ENCODE measurements at regions not wholly inside any gene's neighbourhood (a gene's known extent, or its start where the extent isn't known, plus 50 kb on each side); places are given as distances from the start of the nearest gene placed in this dataset.

- Mint-ChIP-seq H3K36me3 (ENCODE audit: unreplicated experiment) (peaks cover 8% of the 10 kb centered on the region), H3K27ac (ENCODE audit: unreplicated experiment) (no peak overlapping the region)
Observed at GRCh38 chr17:68753985-68754769, 153.0 kb upstream of the FAM20A start.

DNA sequence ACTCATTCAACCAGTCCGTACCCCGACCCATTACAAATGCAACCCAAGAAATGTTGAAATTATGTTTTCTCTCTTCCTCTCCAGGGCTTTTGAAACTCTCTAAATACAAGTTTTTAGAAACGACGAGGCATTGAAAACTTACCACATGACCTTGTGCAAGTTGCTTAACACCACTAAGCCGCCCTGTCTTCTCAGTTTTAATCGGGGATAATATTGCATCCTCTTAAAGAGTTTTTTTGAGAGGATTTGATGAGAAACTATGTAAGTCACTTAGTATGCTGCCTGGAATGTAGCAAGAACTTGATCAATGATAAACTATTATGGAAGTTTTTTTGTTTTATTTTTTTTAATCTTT is 149.0 kb upstream of the FAM20A start:
- no peaks in the 10 kb centered on the region for H3K27me3 Mint-ChIP-seq (ENCODE audit: unreplicated experiment)
- TF ChIP-seq CTCF (IDR thresholded peaks at IDR 0.05; ENCODE audit: partially characterized antibody, unreplicated experiment): no peak
- no peaks in the 10 kb centered on the region for H3K36me3 Mint-ChIP-seq (ENCODE audit: unreplicated experiment)
- no peaks in the 10 kb centered on the region for H3K4me1 Mint-ChIP-seq (ENCODE audit: low read depth, unreplicated experiment)
- H3K4me3 Mint-ChIP-seq (ENCODE audit: unreplicated experiment): no peak overlapping the region
- peaks cover 2% of the 10 kb centered on the region for H3K9me3 Mint-ChIP-seq (ENCODE audit: unreplicated experiment)
- no peak overlapping the region for H3K27ac Mint-ChIP-seq (ENCODE audit: unreplicated experiment)
- no peak for DNase-seq

More at GRCh38 chr17:68753985-68754769, 153.0 kb upstream of the FAM20A start:
- TF ChIP-seq CTCF (IDR thresholded peaks at IDR 0.05; ENCODE audit: partially characterized antibody, unreplicated experiment): no peak
- no peaks in the 10 kb centered on the region for H3K4me1 Mint-ChIP-seq (ENCODE audit: low read depth, unreplicated experiment)
- H3K27me3 Mint-ChIP-seq (ENCODE audit: unreplicated experiment): peaks cover 3% of the 10 kb centered on the region
- DNase-seq: no peak
- H3K9me3 Mint-ChIP-seq (ENCODE audit: unreplicated experiment): peaks cover 2% of the 10 kb centered on the region
- no peak overlapping the region for H3K4me3 Mint-ChIP-seq (ENCODE audit: unreplicated experiment)

- no peaks in the 10 kb centered on the region for H3K36me3 Mint-ChIP-seq (ENCODE audit: unreplicated experiment)
- TF ChIP-seq CTCF (IDR thresholded peaks at IDR 0.05; ENCODE audit: partially characterized antibody, unreplicated experiment): no peak
- H3K4me3 Mint-ChIP-seq (ENCODE audit: unreplicated experiment): no peak overlapping the region
- H3K27me3 Mint-ChIP-seq (ENCODE audit: unreplicated experiment): no peaks in the 10 kb centered on the region
- H3K9me3 Mint-ChIP-seq (ENCODE audit: unreplicated experiment): peaks cover 2% of the 10 kb centered on the region
- H3K27ac Mint-ChIP-seq (ENCODE audit: unreplicated experiment): no peak overlapping the region
- no peaks in the 10 kb centered on the region for H3K4me1 Mint-ChIP-seq (ENCODE audit: low read depth, unreplicated experiment)
- DNase-seq: no peak
Observed at GRCh38 chr17:68749349-68750207, 148.4 kb upstream of the FAM20A start.

- Mint-ChIP-seq H3K9me3 (ENCODE audit: unreplicated experiment) (peaks cover 2% of the 10 kb centered on the region), H3K27me3 (ENCODE audit: unreplicated experiment) (no peaks in the 10 kb centered on the region), H3K36me3 (ENCODE audit: unreplicated experiment) (no peaks in the 10 kb centered on the region), H3K4me3 (ENCODE audit: unreplicated experiment) (no peak overlapping the region), H3K4me1 (ENCODE audit: low read depth, unreplicated experiment) (no peaks in the 10 kb centered on the region), H3K27ac (ENCODE audit: unreplicated experiment) (no peak overlapping the region)
- no peak for TF ChIP-seq CTCF (IDR thresholded peaks at IDR 0.05; ENCODE audit: partially characterized antibody, unreplicated experiment)
- no peak for DNase-seq
Observed at GRCh38 chr17:68748381-68748780, 147.2 kb upstream of the FAM20A start.

Data from glutamatergic neuron (in vitro differentiated cells).